ENCODE measurements at regions not wholly inside any gene's neighbourhood (a gene's known extent, or its start where the extent isn't known, plus 50 kb on each side); places are given as distances from the start of the nearest gene placed in this dataset.
"Not testable (repeated sequence)": the region's sequence is repeated elsewhere in the genome, so short reads cannot be mapped to it uniquely, and the experiment has no call there.

DNA sequence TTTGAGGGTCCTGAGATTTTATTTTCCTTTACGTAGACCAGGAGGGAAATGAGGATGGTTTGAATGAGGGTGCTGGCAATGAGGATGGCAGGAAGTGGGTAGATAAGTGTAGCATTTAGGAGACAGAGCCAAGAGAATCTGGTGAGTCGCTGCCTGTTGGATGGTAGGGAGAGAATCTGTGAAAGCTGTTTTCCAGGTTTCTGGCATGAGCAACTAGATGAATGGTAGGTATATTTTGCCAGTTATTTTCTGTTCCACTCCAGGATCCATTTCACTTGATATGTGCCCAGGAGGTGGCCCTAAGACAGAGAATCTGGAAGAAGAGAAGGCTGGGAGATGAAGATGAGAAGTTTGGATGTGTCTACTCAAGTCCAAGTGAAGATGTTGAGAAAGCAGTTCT, 63.3 kb upstream of the VIPR2 start:
- WGBS (ENCODE audit: insufficient coverage, low coverage, low lambda C conversion rate, missing lambda C conversion rate), result 65% methylated on average over 2 of the region's 2 CpGs
- H3K4me3 ChIP-seq, result no peak overlapping the region

DNA sequence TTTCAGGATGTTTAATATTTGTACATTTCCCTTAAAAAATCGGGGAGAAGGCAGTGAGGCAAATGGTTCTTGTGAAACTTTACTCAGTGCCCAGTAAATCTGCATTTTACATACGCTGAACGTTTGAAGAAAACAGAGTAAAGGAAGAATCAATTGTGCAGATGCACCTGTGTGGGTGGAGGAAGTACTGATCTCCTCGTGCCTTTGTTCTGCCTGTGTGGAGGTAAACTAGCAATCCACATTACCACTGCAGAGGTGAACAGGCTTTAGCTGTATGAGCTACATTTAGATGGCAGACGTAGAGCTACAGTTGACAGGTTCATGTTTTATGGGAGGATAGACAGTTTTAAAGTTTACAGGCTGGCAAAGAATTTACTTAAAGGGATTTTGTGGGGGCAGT, 62.7 kb upstream of the VIPR2 start:
- intact Hi-C loops (cut with DNase I), result no loop called here
- H3K4me1 ChIP-seq, result no peaks in the 10 kb centered on the region
- WGBS (ENCODE audit: insufficient coverage, low coverage, low lambda C conversion rate, missing lambda C conversion rate), result 27% methylated on average over 5 of the region's 5 CpGs
- ATAC-seq (no peak), DNase-seq (no peak)
- no peaks in the 10 kb centered on the region for H3K27me3 ChIP-seq
- H3K9me3 ChIP-seq, result no peaks in the 10 kb centered on the region
- H3K27ac ChIP-seq, result no peak overlapping the region
- TF ChIP-seq, protein P1, sequence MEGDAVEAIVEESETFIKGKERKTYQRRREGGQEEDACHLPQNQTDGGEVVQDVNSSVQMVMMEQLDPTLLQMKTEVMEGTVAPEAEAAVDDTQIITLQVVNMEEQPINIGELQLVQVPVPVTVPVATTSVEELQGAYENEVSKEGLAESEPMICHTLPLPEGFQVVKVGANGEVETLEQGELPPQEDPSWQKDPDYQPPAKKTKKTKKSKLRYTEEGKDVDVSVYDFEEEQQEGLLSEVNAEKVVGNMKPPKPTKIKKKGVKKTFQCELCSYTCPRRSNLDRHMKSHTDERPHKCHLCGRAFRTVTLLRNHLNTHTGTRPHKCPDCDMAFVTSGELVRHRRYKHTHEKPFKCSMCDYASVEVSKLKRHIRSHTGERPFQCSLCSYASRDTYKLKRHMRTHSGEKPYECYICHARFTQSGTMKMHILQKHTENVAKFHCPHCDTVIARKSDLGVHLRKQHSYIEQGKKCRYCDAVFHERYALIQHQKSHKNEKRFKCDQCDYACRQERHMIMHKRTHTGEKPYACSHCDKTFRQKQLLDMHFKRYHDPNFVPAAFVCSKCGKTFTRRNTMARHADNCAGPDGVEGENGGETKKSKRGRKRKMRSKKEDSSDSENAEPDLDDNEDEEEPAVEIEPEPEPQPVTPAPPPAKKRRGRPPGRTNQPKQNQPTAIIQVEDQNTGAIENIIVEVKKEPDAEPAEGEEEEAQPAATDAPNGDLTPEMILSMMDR (IDR thresholded peaks at IDR 0.05), result no peak
- no peak for TF ChIP-seq POLR2A (IDR thresholded peaks at IDR 0.05)
- no peak overlapping the region for H3K4me3 ChIP-seq
- H3K36me3 ChIP-seq, result no peaks in the 10 kb centered on the region

More for the DNA sequence above, 63.3 kb upstream of the VIPR2 start:
- Histone ChIP-seq H3K4me1 (no peaks in the 10 kb centered on the region), H3K36me3 (no peaks in the 10 kb centered on the region), H3K27ac (no peak overlapping the region), H3K9me3 (no peaks in the 10 kb centered on the region), H3K27me3 (no peaks in the 10 kb centered on the region)
- DNase-seq (no peak), ATAC-seq (no peak)
- intact Hi-C loops (cut with DNase I), result no loop called here
- no peak for TF ChIP-seq POLR2A (IDR thresholded peaks at IDR 0.05)
- TF ChIP-seq, protein P1 (IDR thresholded peaks at IDR 0.05), result no peak

DNA sequence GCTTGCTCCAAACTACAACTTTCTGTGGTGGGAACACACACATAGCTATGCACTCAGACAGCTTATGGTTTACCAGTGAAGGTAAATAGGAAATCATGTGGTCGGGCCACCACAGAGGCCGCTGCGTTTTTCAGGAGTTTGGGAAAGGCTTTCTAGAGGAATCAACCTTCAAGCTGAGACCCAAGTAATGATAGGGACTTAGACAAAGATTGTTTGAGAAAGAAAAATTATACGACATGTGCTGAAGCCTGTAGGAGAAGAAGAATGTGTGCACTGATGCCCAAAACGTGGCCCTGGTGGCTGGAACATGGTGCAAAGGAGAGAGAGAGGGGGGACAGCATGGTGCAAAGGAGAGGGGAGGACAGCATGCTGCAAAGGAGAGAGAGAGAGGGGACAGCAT, 61.2 kb upstream of the VIPR2 start:
- Histone ChIP-seq H3K36me3 (no peaks in the 10 kb centered on the region), H3K4me1 (no peaks in the 10 kb centered on the region), H3K27me3 (no peaks in the 10 kb centered on the region), H3K27ac (no peak overlapping the region), H3K4me3 (no peak overlapping the region), H3K9me3 (no peaks in the 10 kb centered on the region)
- DNase-seq (no peak), ATAC-seq (no peak)
- no peak for TF ChIP-seq POLR2A (IDR thresholded peaks at IDR 0.05)
- TF ChIP-seq, protein P1 (IDR thresholded peaks at IDR 0.05), result no peak
- WGBS (ENCODE audit: insufficient coverage, low coverage, low lambda C conversion rate, missing lambda C conversion rate), result 47% methylated on average over 5 of the region's 5 CpGs
- intact Hi-C loops (cut with DNase I), result no loop called here

DNA sequence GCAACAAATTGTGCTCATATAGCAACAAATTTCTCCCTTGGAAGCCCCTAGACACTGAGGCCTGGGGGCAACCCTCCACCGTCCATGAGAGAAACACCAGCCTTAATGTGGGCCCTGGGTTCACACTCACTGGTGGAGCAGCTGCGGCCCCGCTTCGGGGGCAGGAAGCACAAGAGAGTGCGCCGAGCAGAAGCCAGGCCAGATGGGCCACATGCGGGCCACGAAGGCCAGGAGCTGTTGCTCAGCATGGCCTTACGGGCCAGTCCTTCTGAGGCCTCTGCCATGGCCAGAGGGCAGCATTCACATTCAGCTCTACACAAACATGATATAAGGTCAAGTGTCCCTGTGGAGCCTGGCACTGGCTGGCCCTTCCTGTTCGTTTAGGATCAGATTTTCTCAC, 60.0 kb upstream of the VIPR2 start:
- Histone ChIP-seq H3K27ac (no peak overlapping the region), H3K9me3 (no peaks in the 10 kb centered on the region), H3K27me3 (no peaks in the 10 kb centered on the region), H3K4me1 (no peaks in the 10 kb centered on the region), H3K36me3 (no peaks in the 10 kb centered on the region), H3K4me3 (no peak overlapping the region)
- WGBS (ENCODE audit: insufficient coverage, low coverage, low lambda C conversion rate, missing lambda C conversion rate), result 40% methylated on average over 1 of the region's 10 CpGs
- ATAC-seq, result no peak
- intact Hi-C loops (cut with DNase I), result no loop called here
- no peak for TF ChIP-seq POLR2A (IDR thresholded peaks at IDR 0.05)
- TF ChIP-seq, protein P1 (IDR thresholded peaks at IDR 0.05), result no peak
- DNase-seq, result no peak

DNA sequence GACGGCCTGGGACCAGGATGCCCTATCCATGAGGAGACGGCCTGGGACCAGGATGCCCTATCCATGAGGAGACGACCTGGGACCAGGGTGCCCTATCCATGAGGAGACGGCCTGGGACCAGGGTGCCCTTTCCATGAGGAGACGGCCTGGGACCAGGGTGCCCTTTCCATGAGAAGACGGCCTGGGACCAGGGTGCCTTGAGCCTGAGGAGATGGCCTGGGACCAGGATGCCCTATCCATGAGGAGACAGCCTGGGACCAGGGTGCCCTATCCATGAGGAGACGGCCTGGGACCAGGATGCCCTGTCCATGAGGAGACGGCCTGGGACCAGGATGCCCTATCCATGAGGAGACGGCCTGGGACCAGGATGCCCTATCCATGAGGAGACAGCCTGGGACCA, 58.6 kb upstream of the VIPR2 start:
- intact Hi-C loops (cut with DNase I); H3K27ac ChIP-seq; H3K27me3 ChIP-seq; DNase-seq; H3K36me3 ChIP-seq; H3K4me1 ChIP-seq; H3K4me3 ChIP-seq; H3K9me3 ChIP-seq; ATAC-seq: not testable (repeated sequence)
- WGBS (ENCODE audit: insufficient coverage, low coverage, low lambda C conversion rate, missing lambda C conversion rate), result 91% methylated on average over 5 of the region's 9 CpGs

All from right lobe of liver (tissue), 6 donors.